SIG-M5 treated with dmso at 0.1 percent for 504 hours (cell line): ENCODE measurements at regions not wholly inside any gene's neighbourhood (a gene's known extent, or its start where the extent isn't known, plus 50 kb on each side); places are given as distances from the start of the nearest gene placed in this dataset.
"Not testable (repeated sequence)": the region's sequence is repeated elsewhere in the genome, so short reads cannot be mapped to it uniquely, and the experiment has no call there.

ENCODE experiments used
- DNase-seq: peaks from one replicate; lab custom pipeline; 2025; ENCODE audit not compliant: unreplicated experiment; lab: John Stamatoyannopoulos, UW

GRCh38 chr2:153532140-153532539 lies 53.6 kb upstream of the RPRM start:
- DNase-seq: no peak

GRCh38 chr2:153533803-153534202 lies 55.2 kb upstream of the RPRM start:
- not testable (repeated sequence) for DNase-seq

GRCh38 chr2:153534590-153534989 lies 56.0 kb upstream of the RPRM start:
- DNase-seq: not testable (repeated sequence)

- DNase-seq: no peak
These were observed 57.6 kb upstream of the RPRM start for GRCh38 chr2:153536115-153536514.

- not testable (repeated sequence) for DNase-seq
These were observed 59.5 kb upstream of the RPRM start for GRCh38 chr2:153538102-153538501.

GRCh38 chr2:153543635-153544071 lies 65.1 kb upstream of the RPRM start:
- DNase-seq: no peak

GRCh38 chr2:153546358-153546757 lies 67.8 kb upstream of the RPRM start:
- no peak for DNase-seq

- DNase-seq: no peak
These were observed 70.0 kb upstream of the RPRM start for GRCh38 chr2:153548536-153548935.

- no peak for DNase-seq
These were observed 73.1 kb upstream of the RPRM start for GRCh38 chr2:153551698-153552097.

- no peak for DNase-seq
These were observed 78.6 kb upstream of the RPRM start for GRCh38 chr2:153557211-153557610.

- no peak for DNase-seq
These were observed 79.2 kb upstream of the RPRM start for GRCh38 chr2:153557714-153558113.

- DNase-seq: no peak
These were observed 79.7 kb upstream of the RPRM start for GRCh38 chr2:153558247-153558646.

GRCh38 chr2:153567367-153567766 lies 88.8 kb upstream of the RPRM start:
- DNase-seq: no peak

GRCh38 chr2:153568105-153568504 lies 89.5 kb upstream of the RPRM start:
- no peak for DNase-seq

- DNase-seq: no peak
These were observed 96.8 kb upstream of the RPRM start for GRCh38 chr2:153575171-153575853.

- DNase-seq: no peak
These were observed 105.7 kb upstream of the RPRM start for GRCh38 chr2:153584244-153584643.

- DNase-seq: no peak
These were observed 109.8 kb upstream of the RPRM start for GRCh38 chr2:153588408-153588807.

- no peak for DNase-seq
These were observed 111.0 kb upstream of the RPRM start for GRCh38 chr2:153589586-153589985.

GRCh38 chr2:153593086-153593485 lies 114.5 kb upstream of the RPRM start:
- not testable (repeated sequence) for DNase-seq

GRCh38 chr2:153595939-153596338 lies 117.4 kb upstream of the RPRM start:
- DNase-seq: no peak

- no peak for DNase-seq
These were observed 123.2 kb upstream of the RPRM start for GRCh38 chr2:153601812-153602211.

- DNase-seq: no peak
These were observed 125.6 kb upstream of the RPRM start for GRCh38 chr2:153604133-153604532.

- no peak for DNase-seq
These were observed 128.1 kb upstream of the RPRM start for GRCh38 chr2:153606623-153607022.
